ENCODE measurements at regions not wholly inside any gene's neighbourhood (a gene's known extent, or its start where the extent isn't known, plus 50 kb on each side); places are given as distances from the start of the nearest gene placed in this dataset.
A peak's percentile ranks its signal among the peaks of the same experiment; 100 is the strongest.

GRCh38 chr11:26229257-26229656 lies 102.7 kb upstream of the ANO3 start:
- DNase-seq: no peak
- 71 to 72% methylated on average over 3 of the region's 3 CpGs for WGBS, 2 donors
- H3K4me3 ChIP-seq (ENCODE audit: low read length in 2 of 2): no peak overlapping the region
- no peak for ATAC-seq (ENCODE audit: low FRiP score)
- H3K27ac ChIP-seq (ENCODE audit: low read depth in 1 of 2, low read length in 2 of 2): no peak overlapping the region
- H3K27me3 ChIP-seq (ENCODE audit: control insufficient read depth in 1 of 2, insufficient read depth in 2 of 2, low read length in 1 of 2): no peaks in the 10 kb centered on the region
- H3K4me1 ChIP-seq (ENCODE audit: control insufficient read depth in 1 of 2, insufficient read depth in 2 of 2, low read length in 2 of 2): no peaks in the 10 kb centered on the region
- no peaks in the 10 kb centered on the region for H3K36me3 ChIP-seq (ENCODE audit: control insufficient read depth in 1 of 2, insufficient read depth in 2 of 2, low read length in 1 of 2)
- H3K9me3 ChIP-seq (ENCODE audit: control insufficient read depth, low read length): no peaks in the 10 kb centered on the region
- intact Hi-C loops (cut with DNase I): loop anchor here in 1 of 2 donors (5.0 kb wide), 1 partner anchor 247 kb away; no protein-coding TSS in a partner anchor

DNA sequence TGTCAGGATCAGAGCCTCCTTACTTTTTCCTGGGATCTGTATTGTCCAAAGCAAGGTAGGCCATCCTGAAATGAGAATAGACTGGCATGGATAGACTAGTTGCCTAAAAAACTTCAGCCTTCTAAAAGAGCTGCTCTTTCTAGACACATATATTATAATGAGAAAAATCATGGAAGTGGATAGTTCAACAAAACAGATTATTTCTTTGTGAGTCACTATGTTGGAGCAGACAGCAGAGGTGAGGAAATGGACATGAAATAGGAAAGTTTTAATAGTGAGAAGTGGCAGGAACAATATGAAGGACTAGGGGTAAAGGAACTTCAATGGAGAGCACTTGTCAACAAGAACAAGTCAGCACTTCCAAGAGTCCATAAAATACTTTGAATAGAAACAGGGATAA lies 101.9 kb upstream of the ANO3 start:
- no peak overlapping the region for H3K4me3 ChIP-seq (ENCODE audit: low read length in 2 of 2)
- DNase-seq (no peak), ATAC-seq (ENCODE audit: low FRiP score) (no peak)
- no peaks in the 10 kb centered on the region for H3K36me3 ChIP-seq (ENCODE audit: control insufficient read depth in 1 of 2, insufficient read depth in 2 of 2, low read length in 1 of 2)
- no peaks in the 10 kb centered on the region for H3K9me3 ChIP-seq (ENCODE audit: control insufficient read depth, low read length)
- no peak overlapping the region for H3K27ac ChIP-seq (ENCODE audit: low read depth in 1 of 2, low read length in 2 of 2)
- no peaks in the 10 kb centered on the region for H3K4me1 ChIP-seq (ENCODE audit: control insufficient read depth in 1 of 2, insufficient read depth in 2 of 2, low read length in 2 of 2)
- no peaks in the 10 kb centered on the region for H3K27me3 ChIP-seq (ENCODE audit: control insufficient read depth in 1 of 2, insufficient read depth in 2 of 2, low read length in 1 of 2)
- intact Hi-C loops (cut with DNase I): loop anchor here in 1 of 2 donors (5.0 kb wide), 1 partner anchor 248 kb away; no protein-coding TSS in a partner anchor

DNA sequence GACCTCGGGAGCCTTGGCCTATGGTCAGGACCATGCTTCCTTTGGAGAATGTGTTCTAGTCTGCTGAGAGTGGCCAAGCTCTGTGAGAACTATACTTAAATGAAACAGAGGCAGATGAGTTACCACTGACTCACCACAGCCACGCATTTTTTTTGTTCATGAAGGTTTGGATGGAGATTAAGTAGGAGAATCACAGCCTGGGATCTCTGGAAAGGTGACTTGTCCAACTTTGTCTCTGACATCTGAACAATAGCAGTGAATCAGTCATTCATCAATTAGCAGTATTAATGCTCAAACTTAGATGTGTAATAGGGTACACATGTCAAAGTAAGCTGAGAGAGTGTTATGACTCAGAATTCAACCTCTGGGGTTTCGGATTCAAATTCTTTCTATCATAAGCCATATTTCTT lies 100.7 kb upstream of the ANO3 start:
- 26 to 69% methylated on average over 3 of the region's 3 CpGs for WGBS, 2 donors
- Histone ChIP-seq H3K9me3 (ENCODE audit: control insufficient read depth, low read length) (no peaks in the 10 kb centered on the region), H3K27ac (ENCODE audit: low read depth in 1 of 2, low read length in 2 of 2) (no peak overlapping the region), H3K36me3 (ENCODE audit: control insufficient read depth in 1 of 2, insufficient read depth in 2 of 2, low read length in 1 of 2) (no peaks in the 10 kb centered on the region), H3K27me3 (ENCODE audit: control insufficient read depth in 1 of 2, insufficient read depth in 2 of 2, low read length in 1 of 2) (no peaks in the 10 kb centered on the region), H3K4me3 (ENCODE audit: low read length in 2 of 2) (no peak overlapping the region), H3K4me1 (ENCODE audit: control insufficient read depth in 1 of 2, insufficient read depth in 2 of 2, low read length in 2 of 2) (no peaks in the 10 kb centered on the region)
- ATAC-seq (ENCODE audit: low FRiP score) (no peak), DNase-seq (no peak)
- intact Hi-C loops (cut with DNase I): no loop called here

GRCh38 chr11:26234451-26234850 lies 97.5 kb upstream of the ANO3 start:
- intact Hi-C loops (cut with DNase I): no loop called here
- no peak for DNase-seq
- 94 to 97% methylated on average over 1 of the region's 1 CpG for WGBS, 2 donors

DNA sequence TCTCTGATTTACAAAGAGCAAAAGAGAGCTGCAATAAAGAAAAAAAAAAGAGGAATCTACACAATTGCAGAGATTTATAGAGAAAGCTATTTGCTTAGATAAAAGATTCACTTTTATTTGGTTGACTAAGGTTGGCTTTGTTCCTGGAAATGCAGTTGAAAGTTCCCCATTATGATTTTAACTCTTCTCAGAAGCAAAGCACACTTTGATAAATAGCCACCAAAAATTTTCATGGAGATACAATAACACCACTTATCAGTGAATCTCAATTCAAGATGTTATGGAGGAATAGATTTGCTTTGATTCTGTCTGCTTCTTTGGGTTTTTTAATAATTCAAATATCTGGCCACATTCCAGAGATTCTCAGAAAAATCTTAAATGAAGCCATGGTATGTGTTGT lies 88.5 kb upstream of the ANO3 start:
- Histone ChIP-seq H3K36me3 (ENCODE audit: control insufficient read depth in 1 of 2, insufficient read depth in 2 of 2, low read length in 1 of 2) (no peaks in the 10 kb centered on the region), H3K4me1 (ENCODE audit: control insufficient read depth in 1 of 2, insufficient read depth in 2 of 2, low read length in 2 of 2) (no peaks in the 10 kb centered on the region), H3K27me3 (ENCODE audit: control insufficient read depth in 1 of 2, insufficient read depth in 2 of 2, low read length in 1 of 2) (no peaks in the 10 kb centered on the region), H3K4me3 (ENCODE audit: low read length in 2 of 2) (no peak overlapping the region), H3K27ac (ENCODE audit: low read depth in 1 of 2, low read length in 2 of 2) (no peak overlapping the region), H3K9me3 (ENCODE audit: control insufficient read depth, low read length) (no peaks in the 10 kb centered on the region)
- ATAC-seq (ENCODE audit: low FRiP score) (no peak), DNase-seq (no peak)
- intact Hi-C loops (cut with DNase I): no loop called here

More at GRCh38 chr11:26234451-26234850, 97.5 kb upstream of the ANO3 start:
- H3K27ac ChIP-seq (ENCODE audit: low read depth in 1 of 2, low read length in 2 of 2): no peak overlapping the region
- no peaks in the 10 kb centered on the region for H3K27me3 ChIP-seq (ENCODE audit: control insufficient read depth in 1 of 2, insufficient read depth in 2 of 2, low read length in 1 of 2)
- no peaks in the 10 kb centered on the region for H3K36me3 ChIP-seq (ENCODE audit: control insufficient read depth in 1 of 2, insufficient read depth in 2 of 2, low read length in 1 of 2)
- no peaks in the 10 kb centered on the region for H3K4me1 ChIP-seq (ENCODE audit: control insufficient read depth in 1 of 2, insufficient read depth in 2 of 2, low read length in 2 of 2)
- H3K4me3 ChIP-seq (ENCODE audit: low read length in 2 of 2): no peak overlapping the region
- no peak for ATAC-seq (ENCODE audit: low FRiP score)
- H3K9me3 ChIP-seq (ENCODE audit: control insufficient read depth, low read length): no peaks in the 10 kb centered on the region

DNA sequence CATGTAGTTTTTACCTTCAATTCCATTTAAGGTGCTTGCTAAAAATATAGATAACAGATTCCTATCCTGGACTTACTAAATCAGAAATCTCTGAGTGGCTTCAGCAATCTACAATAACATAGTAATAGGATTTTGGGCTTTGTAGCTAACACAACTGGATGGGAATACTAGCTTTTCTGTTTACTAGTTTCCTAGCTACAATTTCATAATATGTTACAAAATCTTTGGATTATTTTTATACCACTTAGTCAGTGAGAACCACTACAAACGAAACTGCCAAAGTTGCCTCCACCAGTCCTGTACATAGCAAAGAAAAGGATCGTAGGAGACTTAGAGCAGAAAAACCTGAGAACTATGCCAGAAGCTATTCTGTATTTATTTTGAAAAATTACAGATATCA lies 87.7 kb upstream of the ANO3 start:
- H3K27me3 ChIP-seq (ENCODE audit: control insufficient read depth in 1 of 2, insufficient read depth in 2 of 2, low read length in 1 of 2): no peaks in the 10 kb centered on the region
- H3K9me3 ChIP-seq (ENCODE audit: control insufficient read depth, low read length): no peaks in the 10 kb centered on the region
- ATAC-seq (ENCODE audit: low FRiP score) (peak; percentile 56), DNase-seq (no peak)
- H3K4me1 ChIP-seq (ENCODE audit: control insufficient read depth in 1 of 2, insufficient read depth in 2 of 2, low read length in 2 of 2): no peaks in the 10 kb centered on the region
- 2 to 5% methylated on average over 2 of the region's 2 CpGs for whole genome bisulfite sequencing, 2 donors
- H3K4me3 ChIP-seq (ENCODE audit: low read length in 2 of 2): no peak overlapping the region
- no peak overlapping the region for H3K27ac ChIP-seq (ENCODE audit: low read depth in 1 of 2, low read length in 2 of 2)
- intact Hi-C loops (cut with DNase I): no loop called here
- H3K36me3 ChIP-seq (ENCODE audit: control insufficient read depth in 1 of 2, insufficient read depth in 2 of 2, low read length in 1 of 2): no peaks in the 10 kb centered on the region

DNA sequence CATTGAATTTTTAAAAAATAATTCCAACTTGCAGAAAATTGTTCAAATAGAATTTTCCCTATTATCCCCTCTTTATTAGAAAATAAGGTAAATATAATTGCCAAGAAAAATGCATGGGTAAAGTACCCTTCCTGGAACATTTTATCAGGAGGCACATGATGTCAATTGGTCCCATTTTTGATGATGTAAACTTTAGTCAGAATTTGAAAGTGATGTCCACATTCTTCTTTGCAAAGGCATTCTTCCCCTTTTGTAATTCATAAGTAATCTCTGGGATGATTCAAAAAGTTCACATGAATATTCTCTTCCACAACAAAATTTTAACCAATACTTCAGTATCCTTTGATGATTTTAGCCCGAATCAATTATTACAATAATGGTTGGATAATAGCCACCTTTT lies 86.9 kb upstream of the ANO3 start:
- Histone ChIP-seq H3K9me3 (ENCODE audit: control insufficient read depth, low read length) (no peaks in the 10 kb centered on the region), H3K4me3 (ENCODE audit: low read length in 2 of 2) (no peak overlapping the region), H3K27ac (ENCODE audit: low read depth in 1 of 2, low read length in 2 of 2) (no peak overlapping the region), H3K36me3 (ENCODE audit: control insufficient read depth in 1 of 2, insufficient read depth in 2 of 2, low read length in 1 of 2) (no peaks in the 10 kb centered on the region), H3K4me1 (ENCODE audit: control insufficient read depth in 1 of 2, insufficient read depth in 2 of 2, low read length in 2 of 2) (no peaks in the 10 kb centered on the region), H3K27me3 (ENCODE audit: control insufficient read depth in 1 of 2, insufficient read depth in 2 of 2, low read length in 1 of 2) (no peaks in the 10 kb centered on the region)
- intact Hi-C loops (cut with DNase I): no loop called here
- ATAC-seq (ENCODE audit: low FRiP score): no peak
- 94 to 96% methylated on average over 1 of the region's 1 CpG for WGBS, 2 donors
- no peak for DNase-seq

DNA sequence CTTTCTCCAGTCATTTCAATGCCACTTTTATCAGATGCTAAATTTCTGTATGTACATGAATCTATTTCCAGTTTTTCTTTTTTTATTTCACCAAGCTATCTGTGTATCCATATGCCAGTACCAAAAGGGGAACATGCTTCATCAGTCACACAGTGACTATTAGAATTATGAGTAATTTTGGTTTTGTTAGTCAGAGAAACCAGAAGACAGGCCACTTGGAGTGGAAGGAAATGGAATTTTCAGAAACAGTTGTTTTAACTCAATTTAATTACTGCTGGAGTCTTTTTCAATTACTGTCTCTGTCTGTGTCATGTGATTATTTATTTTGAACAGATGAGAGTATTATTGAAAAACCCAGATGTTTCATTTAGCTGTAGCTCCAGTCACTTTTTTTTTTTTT lies 84.6 kb upstream of the ANO3 start:
- Histone ChIP-seq H3K4me3 (ENCODE audit: low read length in 2 of 2) (no peak overlapping the region), H3K27me3 (ENCODE audit: control insufficient read depth in 1 of 2, insufficient read depth in 2 of 2, low read length in 1 of 2) (no peaks in the 10 kb centered on the region), H3K36me3 (ENCODE audit: control insufficient read depth in 1 of 2, insufficient read depth in 2 of 2, low read length in 1 of 2) (no peaks in the 10 kb centered on the region), H3K4me1 (ENCODE audit: control insufficient read depth in 1 of 2, insufficient read depth in 2 of 2, low read length in 2 of 2) (no peaks in the 10 kb centered on the region), H3K9me3 (ENCODE audit: control insufficient read depth, low read length) (no peaks in the 10 kb centered on the region), H3K27ac (ENCODE audit: low read depth in 1 of 2, low read length in 2 of 2) (no peak overlapping the region)
- ATAC-seq (ENCODE audit: low FRiP score) (no peak), DNase-seq (no peak)
- intact Hi-C loops (cut with DNase I): no loop called here

DNA sequence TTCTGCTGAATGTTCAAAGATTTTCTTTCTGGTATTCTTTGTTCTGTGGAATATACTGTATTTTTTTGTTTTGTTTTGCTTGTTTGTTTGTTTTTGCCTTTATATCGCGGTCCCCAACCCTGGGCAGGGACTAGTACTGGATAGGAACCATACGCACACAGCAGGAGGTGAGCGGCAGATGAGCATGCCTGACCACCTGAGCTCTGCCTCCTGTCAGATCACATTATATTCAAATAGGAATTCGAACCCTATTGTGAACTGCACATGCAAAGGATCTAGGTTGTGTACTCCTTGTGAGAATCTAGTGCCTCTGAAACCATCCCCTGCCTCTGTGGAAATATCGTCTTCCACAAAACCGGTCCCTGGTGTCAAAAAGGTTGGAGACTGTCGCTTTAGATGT lies 83.3 kb upstream of the ANO3 start:
- WGBS, 2 donors: 76 to 92% methylated on average over 8 of the region's 8 CpGs
- intact Hi-C loops (cut with DNase I): no loop called here
- Histone ChIP-seq H3K4me3 (ENCODE audit: low read length in 2 of 2) (no peak overlapping the region), H3K27me3 (ENCODE audit: control insufficient read depth in 1 of 2, insufficient read depth in 2 of 2, low read length in 1 of 2) (no peaks in the 10 kb centered on the region), H3K9me3 (ENCODE audit: control insufficient read depth, low read length) (no peaks in the 10 kb centered on the region), H3K27ac (ENCODE audit: low read depth in 1 of 2, low read length in 2 of 2) (no peak overlapping the region), H3K36me3 (ENCODE audit: control insufficient read depth in 1 of 2, insufficient read depth in 2 of 2, low read length in 1 of 2) (no peaks in the 10 kb centered on the region), H3K4me1 (ENCODE audit: control insufficient read depth in 1 of 2, insufficient read depth in 2 of 2, low read length in 2 of 2) (no peaks in the 10 kb centered on the region)
- no peak for DNase-seq
- no peak for ATAC-seq (ENCODE audit: low FRiP score)
